HL-60 (cell line): ENCODE measurements at regions not wholly inside any gene's neighbourhood (a gene's known extent, or its start where the extent isn't known, plus 50 kb on each side); places are given as distances from the start of the nearest gene placed in this dataset.

ENCODE experiments used
- CTCF ChIP-seq: IDR thresholded peaks from one replicate; pipeline ENCODE4 v1.5.1; 2011; ENCODE audit warnings: low read length, control low read depth, inconsistent platforms; ENCODE audit not compliant: insufficient read depth
- GABPA ChIP-seq: IDR thresholded peaks from 2 replicates; pipeline ENCODE4 v1.6.1; 2012; ENCODE audit warnings: low read depth
- POLR2AphosphoS5 ChIP-seq: IDR thresholded peaks from 2 replicates; pipeline ENCODE4 v1.6.1; 2012; ENCODE audit warnings: low read depth
- REST ChIP-seq: IDR thresholded peaks from 2 replicates; pipeline ENCODE4 v1.6.1; 2012; ENCODE audit warnings: low read depth; ENCODE audit not compliant: insufficient replicate concordance

GRCh38 chr17:14997290-14997689 lies 267.8 kb downstream of the PMP22 start:
- TF ChIP-seq REST (no peak), CTCF (no peak), POLR2AphosphoS5 (no peak), GABPA (no peak)
